SK-N-SH (cell line): ENCODE measurements at regions not wholly inside any gene's neighbourhood (a gene's known extent, or its start where the extent isn't known, plus 50 kb on each side); places are given as distances from the start of the nearest gene placed in this dataset.

Experiments used
- CTCF ChIA-PET: fragments of 300-600, 350-600 bp; formaldehyde crosslinking; extraction: SDS; loops from one replicate; lab custom pipeline; 2021; lab: Yijun Ruan, JAX
- POLR2A ChIA-PET: fragments of 350-600 bp; sonication (Branson Sonifier 250); formaldehyde crosslinking; extraction: SDS; loops from one replicate; lab custom pipeline; 2020; ENCODE audit warnings: antibody characterized with exemption, inconsistent platforms; lab: Yijun Ruan, JAX
- DNase-seq: peaks from one replicate; pipeline ENCODE4 v3.0.0; 2012
- H2AFZ ChIP-seq: fragments of 200-600 bp; sonication (generic); 2 replicates; pipeline ENCODE4 v1.8.1; 2016; ENCODE audit warnings: antibody characterized with exemption, mild to moderate bottlenecking, low read depth
- H3F3A ChIP-seq: fragments of 200-600 bp; sonication (generic); replicated peaks from 2 replicates; pipeline ENCODE3; 2016; ENCODE audit warnings: antibody characterized with exemption, mild to moderate bottlenecking; ENCODE audit not compliant: insufficient read depth
- H3K27ac ChIP-seq, 2 experiments: fragments of 200-500 bp in 1 of 2; fragments of 200-600 bp in 1 of 2; sonication (Bioruptor generic) in 1 of 2; sonication (generic), shearing (Covaris generic) in 1 of 2; 2 replicates each; pipeline versions ENCODE4 v1.5.1 to v1.6.1; 2014 to 2016; ENCODE audit warnings: low read depth in 2 of 2, inconsistent platforms in 1 of 2, low read length in 1 of 2, mild to moderate bottlenecking in 1 of 2, mixed read lengths in 1 of 2
- H3K27me3 ChIP-seq: fragments of 200-600 bp; sonication (generic), shearing (Covaris generic); 2 replicates; pipeline ENCODE4 v1.6.1; 2016; ENCODE audit warnings: mixed run types; ENCODE audit not compliant: insufficient read depth
- H3K36me3 ChIP-seq, 2 experiments: fragments of 200-500 bp in 1 of 2; fragments of 200-600 bp in 1 of 2; sonication (Bioruptor generic) in 1 of 2; sonication (generic) in 1 of 2; replicated peaks in 1 of 2; 2 replicates each; pipeline versions ENCODE3 to v1.5.1; 2014 to 2016; ENCODE audit warnings: low read length in 1 of 2, mild to moderate bottlenecking in 1 of 2; ENCODE audit not compliant: insufficient read depth in 2 of 2, control insufficient read depth in 1 of 2
- H3K4me1 ChIP-seq, 2 experiments: fragments of 200-500 bp in 1 of 2; fragments of 200-600 bp in 1 of 2; sonication (Bioruptor generic) in 1 of 2; sonication (generic), shearing (Covaris generic) in 1 of 2; 2 replicates each; pipeline versions ENCODE4 v1.5.1 to v1.6.1; 2014 to 2016; ENCODE audit warnings: low read depth in 1 of 2, low read length in 1 of 2, mixed run types in 1 of 2; ENCODE audit not compliant: insufficient read depth in 2 of 2, control insufficient read depth in 1 of 2
- H3K4me2 ChIP-seq: fragments of 200-600 bp; sonication (generic), shearing (Covaris generic); 2 replicates; pipeline ENCODE4 v1.6.1; 2017; ENCODE audit warnings: mixed run types
- H3K4me3 ChIP-seq, 2 experiments: fragments of 200-500 bp in 1 of 2; fragments of 200-600 bp in 1 of 2; sonication (Bioruptor generic) in 1 of 2; sonication (generic), shearing (Covaris generic) in 1 of 2; 2 replicates each; pipeline versions ENCODE4 v1.5.1 to v1.8.1; 2014 to 2016; ENCODE audit warnings: low read depth in 2 of 2, inconsistent platforms in 1 of 2, low read length in 1 of 2, mild to moderate bottlenecking in 1 of 2, mixed read lengths in 1 of 2, moderate library complexity in 1 of 2
- H3K79me2 ChIP-seq: fragments of 200-600 bp; sonication (generic); 2 replicates; pipeline ENCODE4 v1.8.1; 2017; ENCODE audit warnings: mild to moderate bottlenecking; ENCODE audit not compliant: insufficient read depth
- H3K9ac ChIP-seq: fragments of 200-600 bp; sonication (generic); 2 replicates; pipeline ENCODE4 v1.6.1; 2017; ENCODE audit warnings: mixed run types
- H3K9me2 ChIP-seq: fragments of 200-600 bp; sonication (generic); 2 replicates; pipeline ENCODE4 v1.6.1; 2017; ENCODE audit warnings: mixed run types
- H3K9me3 ChIP-seq: fragments of 200-600 bp; sonication (generic); 2 replicates; pipeline ENCODE4 v1.6.1; 2017; ENCODE audit warnings: mixed run types, mild to moderate bottlenecking, moderate library complexity
- H4K20me1 ChIP-seq: fragments of 200-600 bp; sonication (generic); 2 replicates; pipeline ENCODE4 v1.6.1; 2017; ENCODE audit warnings: mild to moderate bottlenecking, mixed run types; ENCODE audit not compliant: insufficient read depth
- CHD2 ChIP-seq: fragments of 150-350 bp; IDR thresholded peaks from 2 replicates; pipeline ENCODE4 v1.6.1; 2018; ENCODE audit warnings: low read length; ENCODE audit not compliant: partially characterized antibody
- CTCF ChIP-seq: fragments of 200-600 bp; sonication (generic); IDR thresholded peaks from 2 replicates; pipeline ENCODE4 v1.6.1; 2017; ENCODE audit warnings: antibody characterized with exemption, mild to moderate bottlenecking, moderate library complexity
- FOSL2 ChIP-seq: IDR thresholded peaks from 2 replicates; pipeline ENCODE4 v1.4.0; 2012; ENCODE audit warnings: low read depth, mild to moderate bottlenecking, moderate library complexity, borderline replicate concordance
- FOXJ3 ChIP-seq: sonication (generic); formaldehyde crosslinking; IDR thresholded peaks from 2 replicates; pipeline ENCODE4 v1.5.1; 2020; ENCODE audit warnings: mild to moderate bottlenecking, missing genetic modification reagents
- GABPA ChIP-seq: IDR thresholded peaks from 2 replicates; pipeline ENCODE4 v1.4.0; 2012; ENCODE audit warnings: low read depth, mild to moderate bottlenecking
- GATA2 ChIP-seq: sonication (generic); formaldehyde crosslinking; IDR thresholded peaks from 2 replicates; pipeline ENCODE4 v1.5.0; 2020; ENCODE audit warnings: mild to moderate bottlenecking, missing genetic modification reagents
- JUND ChIP-seq: IDR thresholded peaks from 2 replicates; pipeline ENCODE4 v1.4.0; 2012
- MAX ChIP-seq: IDR thresholded peaks from 2 replicates; pipeline ENCODE4 v1.4.0; 2012; ENCODE audit warnings: low read depth
- MEF2A ChIP-seq: IDR thresholded peaks from 2 replicates; pipeline ENCODE4 v1.4.0; 2012; ENCODE audit warnings: low read depth, borderline replicate concordance
- NFIC ChIP-seq: IDR thresholded peaks from 2 replicates; pipeline ENCODE4 v1.4.0; 2012; ENCODE audit warnings: borderline replicate concordance
- NRF1 ChIP-seq: IDR thresholded peaks from 2 replicates; pipeline ENCODE4 v1.6.1; 2012; ENCODE audit warnings: low read depth, mild to moderate bottlenecking, low read length
- RAD21 ChIP-seq: IDR thresholded peaks from 2 replicates; pipeline ENCODE4 v1.6.1; 2012; ENCODE audit warnings: mild to moderate bottlenecking, low read length
- RCOR1 ChIP-seq: fragments of 150-350 bp; IDR thresholded peaks from 2 replicates; pipeline ENCODE4 v1.6.1; 2017; ENCODE audit warnings: antibody characterized with exemption, low read length
- REST ChIP-seq: IDR thresholded peaks from 2 replicates; pipeline ENCODE4 v1.6.1; 2012; ENCODE audit warnings: mild to moderate bottlenecking, low read depth, low read length, moderate library complexity
- RFX5 ChIP-seq: IDR thresholded peaks from 2 replicates; pipeline ENCODE4 v1.6.1; 2012; ENCODE audit warnings: mild to moderate bottlenecking, improper control_type of control experiment, low read length
- SIN3A ChIP-seq: IDR thresholded peaks from 2 replicates; pipeline ENCODE4 v1.6.1; 2012; ENCODE audit warnings: low read depth, mild to moderate bottlenecking, low read length, moderate library complexity, borderline replicate concordance
- TAF1 ChIP-seq: IDR thresholded peaks from 2 replicates; pipeline ENCODE4 v1.6.1; 2012; ENCODE audit warnings: low read depth, mild to moderate bottlenecking, low read length, moderate library complexity, borderline replicate concordance
- USF2 ChIP-seq: fragments of 150-350 bp; IDR thresholded peaks from 2 replicates; pipeline ENCODE4 v1.6.1; 2017; ENCODE audit warnings: antibody characterized with exemption, low read length, low read depth, borderline replicate concordance
- YY1 ChIP-seq: IDR thresholded peaks from 2 replicates; pipeline ENCODE4 v1.4.0; 2012; ENCODE audit warnings: low read depth, mild to moderate bottlenecking
- WGBS: methylation state at CpG from one replicate; pipeline ENCODE4 v1.1.6; 2017; ENCODE audit warnings: low lambda C conversion rate; 5-methylcytosine and 5-hydroxymethylcytosine counted together

GRCh38 chr3:186451371-186451770 lies 89.3 kb upstream of the DGKG start:
- Histone ChIP-seq H4K20me1 (no peaks in the 10 kb centered on the region), H3K4me3 (no peak overlapping the region), H3K9ac (no peak overlapping the region), H3K36me3 (no peaks in the 10 kb centered on the region), H3K9me3 (no peaks in the 10 kb centered on the region), H3K4me2 (no peak overlapping the region), H3K27ac (no peak overlapping the region), H3F3A (no peaks in the 10 kb centered on the region), H3K9me2 (no peaks in the 10 kb centered on the region), H3K4me1 (no peaks in the 10 kb centered on the region), H3K79me2 (no peaks in the 10 kb centered on the region), H3K27me3 (peaks cover 10% of the 10 kb centered on the region), H2AFZ (no peak overlapping the region)
- ChIA-PET POLR2A (no interaction called here), CTCF (interaction anchor here (1.2 kb wide), 1 partner anchor 163 kb away, joined by 3 read pairs; no protein-coding TSS in a partner anchor)
- WGBS = 81% methylated on average over 5 of the region's 6 CpGs
- no peak for DNase-seq
- TF ChIP-seq FOXJ3 (CRISPR knock-in tag) (no peak), JUND (no peak), SIN3A (no peak), TAF1 (no peak), CTCF (no peak), GABPA (no peak), NFIC (no peak), RFX5 (no peak), RAD21 (no peak), MAX (no peak), GATA2 (CRISPR knock-in tag) (no peak), YY1 (no peak), NRF1 (no peak), CHD2 (no peak), RCOR1 (no peak), REST (no peak), USF2 (no peak), FOSL2 (no peak), MEF2A (no peak)
